Psoas muscle (tissue), 7 donors: ENCODE measurements at regions not wholly inside any gene's neighbourhood (a gene's known extent, or its start where the extent isn't known, plus 50 kb on each side); places are given as distances from the start of the nearest gene placed in this dataset.

Experiments
- ATAC-seq, 4 donors: fragments of 200-7000 bp; cut with Tn5 transposase; one replicate each; pipeline ENCODE4 v1.9.1; 2020; ENCODE audit warnings: moderate library complexity in 3 of 4, mild to moderate bottlenecking in 2 of 4
- DNase-seq, 2 donors: peaks; one replicate each; pipeline ENCODE4 v3.0.0-alpha.2; 2020
- H3K27ac ChIP-seq: fragments of 200-600 bp; one replicate; pipeline ENCODE4 v1.8.0; 2022
- H3K27me3 ChIP-seq, 3 donors: fragments of 200-600 bp in 1 of 3; one replicate each; pipeline versions ENCODE4 v1.6.1 to v1.8.0; 2013 to 2022; ENCODE audit warnings: low read length in 2 of 3, mild to moderate bottlenecking in 2 of 3, moderate library complexity in 1 of 3; ENCODE audit not compliant: insufficient read depth in 3 of 3
- H3K36me3 ChIP-seq, 2 donors: fragments of 200-600 bp in 1 of 2; one replicate each; pipeline versions ENCODE4 v1.6.1 to v1.8.0; 2013 to 2022; ENCODE audit warnings: low read depth in 1 of 2, mild to moderate bottlenecking in 1 of 2, moderate library complexity in 1 of 2; ENCODE audit not compliant: insufficient read depth in 1 of 2
- H3K4me1 ChIP-seq: fragments of 200-600 bp; one replicate; pipeline ENCODE4 v1.8.0; 2022
- H3K4me3 ChIP-seq: fragments of 200-600 bp; one replicate; pipeline ENCODE4 v1.8.0; 2022; ENCODE audit warnings: mild to moderate bottlenecking
- H3K9me3 ChIP-seq: fragments of 200-600 bp; one replicate; pipeline ENCODE4 v1.8.0; 2022
- CTCF ChIP-seq: fragments of 200-600 bp; IDR thresholded peaks from one replicate; pipeline ENCODE4 v1.8.0; 2022; ENCODE audit warnings: antibody characterized with exemption
- WGBS, 3 donors: extraction: QIAGEN DNeasy Blood & Tissue Kit; methylation state at CpG; one replicate each; pipeline versions ENCODE4 v1.1.6 to v1.1.7; 2013; 5-methylcytosine and 5-hydroxymethylcytosine counted together
- intact Hi-C, 2 donors: fragments of 100-400 bp; cut with DNase I; formaldehyde crosslinking; loops; one replicate each; pipeline versions ENCODE4 v1.11.0 to v1.14.2; 2022
- donor health status: healthy with polysubstance abuse.
- donor health status: DM: no; HTN: no; CAD: no; lungs with moderate emphysema.
- donor health status: Bipolar disorder and iron deficiency.
- donor health status: healthy.
- donor health status: DM: yes; HTN: yes; CAD: no.
- donor health status: DM: no; HTN: no; CAD: no.
- donor health status: DM: yes; HTN: yes; CAD: no.

DNA sequence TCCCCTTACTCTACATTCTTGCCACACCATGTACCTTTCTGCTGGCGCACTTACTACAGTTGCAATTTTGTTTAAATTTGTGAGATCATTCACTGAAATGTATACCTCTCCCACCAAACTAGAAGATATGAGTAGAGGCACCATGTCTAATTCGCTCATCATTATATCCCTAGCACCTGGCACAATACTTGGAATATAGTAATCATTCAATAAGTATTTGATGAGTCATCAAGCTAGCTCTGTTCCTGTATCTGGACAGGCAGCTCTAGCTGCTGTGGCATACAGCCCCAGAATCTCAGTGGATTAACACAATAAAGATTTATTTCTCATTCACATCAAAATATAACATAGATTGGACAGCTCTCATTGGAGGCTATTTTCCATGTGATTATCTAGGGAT is 245.9 kb downstream of the IDS start:
- no peak for ATAC-seq
- Histone ChIP-seq H3K27me3 (no peaks in the 10 kb centered on the region), H3K9me3 (no peaks in the 10 kb centered on the region), H3K4me3 (no peak overlapping the region), H3K36me3 (no peaks in the 10 kb centered on the region), H3K27ac (no peak overlapping the region), H3K4me1 (no peaks in the 10 kb centered on the region)
- 60 to 83% (median 80%) methylated on average over 2 of the region's 2 CpGs for WGBS, 3 donors
- DNase-seq: no peak
- intact Hi-C loops: no loop called here
- TF ChIP-seq CTCF: no peak

GRCh38 chrX:149255860-149256259 is 249.2 kb downstream of the IDS start:
- WGBS, 3 donors: 44 to 100% (median 92%) methylated on average over 1 of the region's 1 CpG
- Histone ChIP-seq H3K4me1 (no peaks in the 10 kb centered on the region), H3K4me3 (no peak overlapping the region), H3K27ac (no peak overlapping the region), H3K36me3 (no peaks in the 10 kb centered on the region), H3K9me3 (no peaks in the 10 kb centered on the region), H3K27me3 (no peaks in the 10 kb centered on the region)
- intact Hi-C loops: no loop called here
- DNase-seq (no peak), ATAC-seq (no peak)
- TF ChIP-seq CTCF: no peak

DNA sequence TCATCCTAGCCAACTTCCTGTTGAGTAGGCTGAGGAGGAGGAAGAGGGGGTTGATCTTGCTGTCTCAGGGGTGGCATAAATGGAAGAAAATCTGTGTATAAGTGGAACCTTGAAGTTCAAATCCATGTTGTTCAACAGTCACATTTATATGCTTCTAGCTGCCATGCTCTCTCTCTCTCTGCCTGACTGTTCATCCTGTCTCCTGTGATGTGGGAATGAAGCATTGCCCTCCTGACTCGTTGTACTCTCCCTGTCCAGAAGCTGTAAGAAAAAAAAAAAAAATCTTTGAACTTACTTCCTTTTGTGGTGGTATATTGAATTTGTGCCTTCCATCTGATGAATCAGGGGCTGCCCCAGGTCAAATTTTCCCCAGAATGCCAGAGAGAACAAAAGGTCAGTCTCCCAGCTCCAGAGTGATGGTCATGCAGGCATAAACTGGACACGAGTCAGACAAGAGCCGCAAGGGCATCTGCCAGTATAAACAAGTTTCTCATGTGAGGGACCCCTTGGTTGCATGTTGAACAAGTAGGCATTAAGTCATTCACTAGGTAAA is 257.0 kb downstream of the IDS start:
- intact Hi-C loops: no loop called here
- DNase-seq (no peak), ATAC-seq (no peak)
- WGBS, 3 donors: 60 to 64% (median 62%) methylated on average over 3 of the region's 3 CpGs
- Histone ChIP-seq H3K36me3 (no peaks in the 10 kb centered on the region), H3K27ac (no peak overlapping the region), H3K27me3 (no peaks in the 10 kb centered on the region), H3K9me3 (no peaks in the 10 kb centered on the region), H3K4me3 (no peak overlapping the region), H3K4me1 (no peaks in the 10 kb centered on the region)
- no peak for TF ChIP-seq CTCF

DNA sequence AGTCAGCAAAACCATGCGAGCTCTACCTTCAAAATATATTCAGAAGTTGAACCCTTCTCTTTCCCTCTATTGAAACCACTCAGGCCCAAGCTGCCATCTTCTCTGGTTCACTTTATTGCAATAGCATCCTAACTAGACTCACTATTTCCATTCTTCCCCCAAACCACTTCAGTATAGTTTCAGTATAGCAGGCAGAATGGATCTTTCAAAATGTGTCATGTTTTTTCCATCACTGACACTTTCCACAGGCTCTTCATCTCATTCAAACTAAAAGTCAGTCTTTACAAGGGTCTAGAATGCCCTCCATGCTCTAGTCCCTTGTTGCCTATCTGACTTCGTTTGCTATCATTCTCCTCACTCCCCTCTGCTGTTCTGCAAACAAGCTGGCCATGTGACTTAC is 274.4 kb downstream of the IDS start:
- 68 to 73% (median 70%) methylated on average over 2 of the region's 2 CpGs for WGBS, 3 donors
- intact Hi-C loops: no loop called here
- ATAC-seq: no peak
- Histone ChIP-seq H3K9me3 (no peaks in the 10 kb centered on the region), H3K27me3 (no peaks in the 10 kb centered on the region), H3K4me3 (no peak overlapping the region), H3K36me3 (no peaks in the 10 kb centered on the region), H3K27ac (no peak overlapping the region), H3K4me1 (no peaks in the 10 kb centered on the region)
- TF ChIP-seq CTCF: no peak
- DNase-seq: no peak

DNA sequence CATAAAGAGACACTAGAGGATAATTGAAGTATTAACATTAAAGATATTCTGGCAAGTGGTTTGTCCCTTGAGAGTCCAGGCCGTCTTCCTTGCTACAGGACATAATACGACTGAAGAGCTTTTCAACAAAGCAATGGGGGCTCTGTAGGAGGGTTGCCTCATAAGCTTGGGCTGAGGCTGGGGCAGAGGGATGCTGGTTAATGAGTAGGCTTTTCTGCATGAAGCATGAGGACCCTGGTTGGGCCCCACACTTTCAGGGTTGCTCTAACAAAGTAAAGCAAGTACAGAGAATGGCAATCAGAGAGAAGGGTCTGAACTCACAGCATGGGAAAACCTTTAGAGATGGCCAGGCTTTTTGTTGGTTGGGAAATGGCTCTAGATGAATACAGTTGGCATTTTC is 281.3 kb downstream of the IDS start:
- 37 to 66% (median 43%) methylated on average over 2 of the region's 2 CpGs for WGBS, 3 donors

More for the DNA sequence above, 281.3 kb downstream of the IDS start:
- no peak overlapping the region for H3K27ac ChIP-seq
- no peak for TF ChIP-seq CTCF
- DNase-seq: no peak
- intact Hi-C loops: no loop called here
- H3K4me3 ChIP-seq: no peak overlapping the region
- H3K9me3 ChIP-seq: no peaks in the 10 kb centered on the region
- no peaks in the 10 kb centered on the region for H3K36me3 ChIP-seq
- no peaks in the 10 kb centered on the region for H3K4me1 ChIP-seq
- no peak for ATAC-seq
- no peaks in the 10 kb centered on the region for H3K27me3 ChIP-seq
